Chondrocyte (in vitro differentiated cells): ENCODE measurements at regions not wholly inside any gene's neighbourhood (a gene's known extent, or its start where the extent isn't known, plus 50 kb on each side); places are given as distances from the start of the nearest gene placed in this dataset.

Source experiments
- DNase-seq: peaks from one replicate; pipeline ENCODE4 v3.0.0; 2021; ENCODE audit warnings: mixed read lengths, low spot score
- H3K27ac Mint-ChIP-seq: one replicate; pipeline ENCODE4 v1.8.0; 2021; ENCODE audit warnings: mild to moderate bottlenecking, moderate library complexity, mixed read lengths; ENCODE audit not compliant: unreplicated experiment
- H3K27me3 Mint-ChIP-seq: 2 replicates; pipeline ENCODE4 v1.8.0; 2021; ENCODE audit warnings: low read depth, mixed read lengths
- H3K36me3 Mint-ChIP-seq: 2 replicates; pipeline ENCODE4 v1.8.0; 2021; ENCODE audit warnings: low read depth, mixed read lengths
- H3K4me1 Mint-ChIP-seq: 2 replicates; pipeline ENCODE4 v1.8.0; 2021; ENCODE audit warnings: low read depth, mild to moderate bottlenecking, mixed read lengths
- H3K4me3 Mint-ChIP-seq: one replicate; pipeline ENCODE4 v1.8.0; 2021; ENCODE audit warnings: mild to moderate bottlenecking, moderate library complexity, mixed read lengths; ENCODE audit not compliant: unreplicated experiment
- H3K9me3 Mint-ChIP-seq: 2 replicates; pipeline ENCODE4 v1.8.0; 2021; ENCODE audit warnings: low read depth, mixed read lengths
- TF ChIP-seq, protein P1 (sequence below): fragments of 200-600 bp; sonication (generic); IDR thresholded peaks from 2 replicates; pipeline ENCODE4 v1.5.0; 2021; ENCODE audit warnings: antibody characterized with exemption, mild to moderate bottlenecking, moderate library complexity

DNA sequence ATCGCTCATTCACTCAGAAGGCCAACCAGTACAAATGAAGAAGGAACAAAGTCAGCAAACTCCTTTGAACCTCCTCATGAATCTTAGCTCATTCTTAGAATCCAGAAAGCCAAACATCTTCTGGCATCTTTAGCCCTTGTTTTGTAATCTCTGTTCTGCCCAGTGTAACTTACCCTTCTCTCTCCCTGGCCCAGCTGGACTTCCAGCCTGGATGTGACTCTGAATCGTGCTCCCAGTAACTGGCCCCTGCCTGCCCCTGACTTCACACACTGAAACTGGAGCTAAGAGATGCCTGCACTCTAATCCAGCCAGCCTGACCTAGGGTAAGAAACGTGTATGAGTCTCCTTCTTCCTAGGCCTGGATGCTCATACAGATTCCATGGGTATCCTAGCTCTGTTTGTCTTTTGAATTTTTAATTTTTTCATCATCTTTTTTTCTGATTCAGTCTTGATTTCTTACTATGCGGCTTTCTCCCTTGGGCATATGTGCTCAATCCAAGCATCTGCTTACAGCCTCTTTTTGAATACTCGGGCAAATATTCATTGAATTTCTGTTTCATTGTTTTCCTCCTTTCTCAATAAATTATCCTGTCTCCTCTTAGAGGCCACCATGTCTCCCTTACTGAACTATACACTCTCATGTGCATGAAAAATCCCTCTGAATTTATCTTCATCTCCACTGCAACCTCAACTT lies 845.6 kb upstream of the AUTS2 start:
- TF ChIP-seq, protein P1, sequence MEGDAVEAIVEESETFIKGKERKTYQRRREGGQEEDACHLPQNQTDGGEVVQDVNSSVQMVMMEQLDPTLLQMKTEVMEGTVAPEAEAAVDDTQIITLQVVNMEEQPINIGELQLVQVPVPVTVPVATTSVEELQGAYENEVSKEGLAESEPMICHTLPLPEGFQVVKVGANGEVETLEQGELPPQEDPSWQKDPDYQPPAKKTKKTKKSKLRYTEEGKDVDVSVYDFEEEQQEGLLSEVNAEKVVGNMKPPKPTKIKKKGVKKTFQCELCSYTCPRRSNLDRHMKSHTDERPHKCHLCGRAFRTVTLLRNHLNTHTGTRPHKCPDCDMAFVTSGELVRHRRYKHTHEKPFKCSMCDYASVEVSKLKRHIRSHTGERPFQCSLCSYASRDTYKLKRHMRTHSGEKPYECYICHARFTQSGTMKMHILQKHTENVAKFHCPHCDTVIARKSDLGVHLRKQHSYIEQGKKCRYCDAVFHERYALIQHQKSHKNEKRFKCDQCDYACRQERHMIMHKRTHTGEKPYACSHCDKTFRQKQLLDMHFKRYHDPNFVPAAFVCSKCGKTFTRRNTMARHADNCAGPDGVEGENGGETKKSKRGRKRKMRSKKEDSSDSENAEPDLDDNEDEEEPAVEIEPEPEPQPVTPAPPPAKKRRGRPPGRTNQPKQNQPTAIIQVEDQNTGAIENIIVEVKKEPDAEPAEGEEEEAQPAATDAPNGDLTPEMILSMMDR = no peak
- no peak for DNase-seq
- Mint-ChIP-seq H3K4me3 (no peak overlapping the region), H3K36me3 (no peaks in the 10 kb centered on the region), H3K27me3 (peaks cover 2% of the 10 kb centered on the region), H3K4me1 (no peaks in the 10 kb centered on the region), H3K9me3 (no peaks in the 10 kb centered on the region), H3K27ac (no peak overlapping the region)

DNA sequence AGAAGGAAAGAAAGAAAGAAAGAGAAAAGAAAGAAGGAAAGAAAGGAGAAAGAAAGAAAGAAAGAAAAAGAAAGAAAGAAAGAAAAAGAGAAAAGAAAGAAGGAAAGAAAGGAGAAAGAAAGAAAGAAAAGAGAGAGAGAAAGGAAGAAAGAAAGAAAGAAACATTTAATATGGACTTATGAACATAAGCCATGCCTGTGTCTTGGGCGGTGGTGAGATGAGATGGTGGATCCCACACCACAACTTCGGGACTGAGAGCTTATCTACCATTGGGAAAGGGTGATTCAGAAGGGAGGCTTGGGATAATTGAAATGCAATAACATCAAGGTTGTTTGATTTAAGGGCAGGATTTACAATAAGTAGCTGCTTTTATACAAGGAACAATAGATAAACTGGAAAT lies 843.9 kb upstream of the AUTS2 start:
- Mint-ChIP-seq H3K4me1 (no peaks in the 10 kb centered on the region), H3K9me3 (no peaks in the 10 kb centered on the region), H3K36me3 (no peaks in the 10 kb centered on the region), H3K27me3 (no peaks in the 10 kb centered on the region), H3K27ac (no peak overlapping the region), H3K4me3 (no peak overlapping the region)
- TF ChIP-seq, protein P1 = no peak
- no peak for DNase-seq

GRCh38 chr7:68756986-68757495 lies 841.2 kb upstream of the AUTS2 start:
- H3K4me3 Mint-ChIP-seq = no peak overlapping the region
- H3K4me1 Mint-ChIP-seq = no peaks in the 10 kb centered on the region
- TF ChIP-seq, protein P1 = no peak
- peaks cover under 1% of the 10 kb centered on the region for H3K9me3 Mint-ChIP-seq
- no peak overlapping the region for H3K27ac Mint-ChIP-seq
- no peaks in the 10 kb centered on the region for H3K36me3 Mint-ChIP-seq
- no peak for DNase-seq
- no peaks in the 10 kb centered on the region for H3K27me3 Mint-ChIP-seq

- Mint-ChIP-seq H3K36me3 (no peaks in the 10 kb centered on the region), H3K4me1 (no peaks in the 10 kb centered on the region), H3K27me3 (no peaks in the 10 kb centered on the region), H3K4me3 (no peak overlapping the region), H3K27ac (no peak overlapping the region), H3K9me3 (peaks cover 11% of the 10 kb centered on the region)
- TF ChIP-seq, protein P1 = no peak
- no peak for DNase-seq
These were observed 837.7 kb upstream of the AUTS2 start for GRCh38 chr7:68760556-68760955.

GRCh38 chr7:68767462-68767861 lies 830.8 kb upstream of the AUTS2 start:
- peaks cover 7% of the 10 kb centered on the region for H3K9me3 Mint-ChIP-seq
- H3K27ac Mint-ChIP-seq = no peak overlapping the region
- no peaks in the 10 kb centered on the region for H3K36me3 Mint-ChIP-seq
- no peak for DNase-seq
- peaks cover 4% of the 10 kb centered on the region for H3K4me1 Mint-ChIP-seq
- H3K4me3 Mint-ChIP-seq = no peak overlapping the region
- TF ChIP-seq, protein P1 = no peak
- no peaks in the 10 kb centered on the region for H3K27me3 Mint-ChIP-seq
